ENCODE measurements at regions not wholly inside any gene's neighbourhood (a gene's known extent, or its start where the extent isn't known, plus 50 kb on each side); places are given as distances from the start of the nearest gene placed in this dataset.
"Not testable (repeated sequence)": the region's sequence is repeated elsewhere in the genome, so short reads cannot be mapped to it uniquely, and the experiment has no call there.

DNA sequence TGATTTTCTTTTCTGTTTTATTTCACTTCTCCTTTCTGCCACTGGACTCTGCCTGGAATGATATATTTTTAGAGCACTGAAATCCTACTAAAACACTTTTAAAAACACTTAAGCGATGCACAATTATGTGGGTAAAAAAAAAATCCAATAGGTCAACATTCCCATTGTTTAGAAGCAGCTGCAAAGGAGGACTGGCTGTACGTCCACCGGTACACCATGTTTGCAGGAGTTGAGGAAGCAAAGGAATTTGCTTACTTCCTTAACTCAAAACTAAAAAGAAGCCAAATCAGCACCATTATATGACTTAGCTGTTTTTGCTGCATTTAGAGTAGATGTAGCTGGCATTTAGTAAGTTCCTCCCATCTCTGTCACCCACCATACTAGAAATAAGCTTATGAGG is 186.8 kb upstream of the TMTC1 start:
- no peak for DNase-seq

DNA sequence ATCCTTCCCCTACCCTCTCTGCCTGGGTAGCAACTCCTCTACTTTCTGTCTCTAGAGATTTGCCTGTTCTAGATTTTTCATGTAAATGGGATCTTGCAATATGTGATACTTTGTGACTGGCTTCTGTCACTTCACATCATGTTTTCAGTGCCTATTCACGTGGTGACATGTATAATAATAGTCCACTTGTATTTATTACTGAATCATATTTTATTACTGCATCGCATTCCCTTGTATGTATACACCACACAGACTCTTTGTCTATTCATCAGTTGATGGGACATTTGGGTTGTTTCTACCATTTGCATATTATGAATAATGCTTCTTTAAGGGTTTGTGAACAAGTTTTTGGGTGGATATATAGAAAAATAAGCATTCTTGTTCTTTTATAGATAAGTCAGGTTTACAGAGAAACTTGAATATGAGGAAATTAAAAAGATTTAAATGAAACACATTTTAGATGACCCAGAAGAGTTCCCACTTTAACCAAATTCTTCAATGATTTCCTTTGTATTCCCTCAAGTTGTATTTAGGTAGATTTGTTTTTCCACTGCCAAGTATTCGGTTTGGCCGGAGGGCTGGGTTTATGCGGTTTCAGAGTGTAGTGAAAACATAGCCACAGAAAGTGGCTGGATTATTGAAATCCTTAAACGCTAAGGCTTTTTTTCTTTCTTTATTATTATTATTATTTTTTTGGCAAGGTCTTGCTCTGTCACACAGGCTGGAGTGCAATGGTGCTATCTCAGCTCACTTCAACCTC is 178.7 kb upstream of the TMTC1 start:
- DNase-seq, result no peak

DNA sequence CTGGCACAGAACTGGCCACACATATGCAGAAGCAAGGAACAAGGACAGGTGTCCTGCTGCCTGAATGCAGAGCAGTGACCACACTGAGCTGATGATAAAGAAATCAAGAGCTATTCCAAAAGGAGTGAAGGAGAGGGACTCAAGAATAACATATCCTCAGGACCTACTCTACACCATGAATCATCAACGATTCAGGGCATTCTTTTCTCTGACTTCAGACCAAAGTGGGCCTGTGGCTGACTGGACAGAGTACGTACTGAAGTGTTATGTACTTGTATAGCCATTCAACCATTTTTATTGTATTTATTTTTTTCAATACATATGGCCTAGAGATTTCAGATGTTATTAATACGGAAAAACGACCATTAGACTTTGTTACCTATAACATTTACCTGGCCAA is 177.5 kb upstream of the TMTC1 start:
- no peak for DNase-seq

DNA sequence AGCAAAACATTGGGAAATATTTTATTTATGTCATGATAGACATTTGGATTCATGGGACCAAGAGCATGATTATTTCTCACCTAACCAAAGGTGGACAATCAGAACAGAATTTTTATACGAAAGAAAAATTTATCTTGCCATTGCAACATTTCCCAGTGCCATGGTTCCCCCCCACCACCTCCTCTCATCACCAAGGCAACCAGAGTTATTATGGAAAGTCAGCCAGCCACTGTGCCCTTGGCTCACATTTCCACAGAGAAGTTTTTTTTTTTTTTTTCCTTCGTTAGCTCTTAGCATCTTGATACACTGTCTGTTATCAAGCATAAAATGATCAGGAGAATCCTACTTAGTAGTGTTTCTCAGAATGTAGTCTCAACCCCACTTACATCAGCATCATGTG is 176.4 kb upstream of the TMTC1 start:
- peak in 4 of 51 donors; percentile 0 to 18 (median 4) for DNase-seq

DNA sequence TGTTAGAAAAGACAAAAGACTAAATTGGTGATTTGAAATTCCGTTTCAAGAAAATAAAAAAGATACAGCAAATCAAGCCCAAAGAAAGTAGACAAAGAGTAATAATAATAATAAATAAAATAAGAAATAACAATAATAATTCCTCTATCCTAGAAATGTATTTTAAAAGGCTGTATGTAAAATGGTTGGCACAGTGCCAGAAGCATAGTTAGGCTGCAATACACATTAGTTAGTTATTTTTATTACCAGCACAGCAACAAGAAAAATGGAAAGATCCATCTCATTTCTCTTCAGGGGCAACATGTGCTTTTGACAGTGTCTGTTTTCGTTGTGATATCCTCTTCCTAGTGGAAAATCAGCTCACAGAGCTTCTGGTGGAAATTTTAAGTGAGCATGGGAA is 174.1 kb upstream of the TMTC1 start:
- no peak for DNase-seq

DNA sequence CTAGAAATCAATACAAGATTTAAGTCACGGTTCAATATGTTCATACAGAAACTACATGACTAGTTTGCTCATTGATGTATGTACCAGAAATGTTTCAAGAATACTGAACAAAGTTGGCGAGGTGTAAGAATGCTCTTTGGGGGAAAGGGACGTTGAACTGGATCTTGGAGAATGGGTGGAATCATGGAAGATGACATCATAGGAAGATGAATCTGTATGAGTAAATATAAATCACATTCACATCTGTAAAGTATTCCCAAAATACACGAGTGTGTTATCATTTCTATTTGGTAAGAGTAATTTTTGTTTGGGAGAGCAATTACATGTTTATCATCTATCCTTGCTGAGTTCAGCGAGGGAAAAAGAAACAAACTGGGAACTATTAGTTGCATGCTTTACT is 162.2 kb upstream of the TMTC1 start:
- DNase-seq, result no peak

DNA sequence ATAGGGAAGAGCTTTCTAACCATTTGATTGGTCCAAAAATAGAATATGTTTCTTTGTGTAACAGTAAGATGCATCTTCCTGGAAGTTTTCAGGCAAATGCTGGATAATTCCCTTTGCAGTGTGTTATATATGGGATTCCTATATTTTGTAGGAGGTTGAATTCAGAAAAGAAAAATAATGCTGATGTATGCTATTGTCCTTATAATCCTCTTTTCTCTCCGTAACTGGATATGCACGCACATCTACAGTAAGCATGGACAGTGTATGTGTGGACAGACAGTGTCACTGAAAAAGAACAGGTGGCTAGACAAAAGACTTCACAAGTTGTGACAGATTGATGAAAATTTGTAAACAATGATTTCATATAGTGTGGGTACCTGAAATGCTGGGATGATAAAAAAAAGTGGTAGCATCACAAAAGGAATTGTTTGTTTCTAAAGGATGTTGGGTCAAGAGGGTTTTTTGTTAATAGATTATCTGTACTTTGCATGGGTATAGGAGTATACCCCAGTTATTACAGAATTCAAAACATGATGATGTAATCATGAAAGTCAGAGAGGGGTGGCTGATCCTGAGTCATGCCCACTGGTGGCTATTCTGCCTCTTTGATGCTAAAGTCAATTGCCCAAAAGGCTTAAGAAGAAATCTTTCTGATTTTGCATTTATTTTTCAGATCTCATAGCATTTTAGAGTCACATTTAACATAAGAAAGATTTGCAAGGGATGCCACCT is 160.7 kb upstream of the TMTC1 start:
- no peak for DNase-seq

DNA sequence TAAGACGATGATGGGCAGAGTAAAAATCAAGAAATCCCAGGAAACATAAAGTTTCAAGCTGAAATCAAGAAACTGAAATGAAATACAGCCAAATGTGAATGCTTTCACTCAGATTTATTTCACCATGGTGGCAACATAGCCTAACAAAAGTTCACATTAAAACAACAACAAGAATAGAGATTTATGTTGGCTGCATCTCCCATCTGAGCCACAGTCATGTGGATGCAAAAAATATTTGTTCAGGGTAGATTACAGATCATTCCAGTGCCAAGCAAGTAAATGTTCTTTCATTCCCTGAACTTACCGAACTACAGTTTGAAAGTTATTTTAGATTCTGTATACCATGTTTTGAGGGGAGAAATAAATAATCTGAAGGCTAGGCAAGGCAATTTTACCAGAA is 159.9 kb upstream of the TMTC1 start:
- DNase-seq, result no peak

DNA sequence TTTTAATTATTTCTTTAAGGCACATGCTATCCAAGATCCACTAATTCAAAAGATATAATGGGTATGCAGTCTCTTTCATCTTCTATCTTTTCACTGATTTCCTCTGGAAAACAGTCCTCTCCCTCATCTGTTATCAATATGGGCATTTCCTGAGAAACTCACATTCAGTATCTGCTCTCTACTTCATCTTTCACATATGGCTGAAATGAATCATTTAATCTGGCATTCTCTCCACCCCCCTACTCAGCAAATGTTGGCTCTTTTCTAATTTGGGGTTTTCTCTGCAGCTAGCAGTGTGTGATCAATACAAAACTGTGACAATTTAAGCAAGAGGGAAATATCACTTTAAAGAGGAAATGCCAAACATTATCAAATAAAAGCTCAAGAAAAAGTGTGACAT is 157.1 kb upstream of the TMTC1 start:
- DNase-seq, result no peak

DNA sequence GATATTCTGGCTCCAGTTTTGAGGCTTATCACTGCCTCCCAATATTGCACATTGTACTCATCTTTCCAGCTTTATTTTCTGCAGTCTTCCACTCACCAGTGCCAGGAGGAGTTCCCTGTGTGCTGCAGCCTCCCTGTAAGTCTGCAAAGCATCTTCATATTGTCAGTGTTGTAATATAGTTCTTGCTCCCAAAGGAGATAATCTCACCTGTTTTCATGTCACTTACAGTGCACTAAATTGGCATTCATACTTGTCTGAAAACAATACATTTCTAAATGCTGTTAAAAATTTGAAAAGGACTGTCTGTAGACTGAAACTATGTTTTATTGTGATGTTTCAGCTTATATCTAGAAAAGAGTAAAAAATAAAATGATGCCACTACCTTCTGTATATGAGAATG is 146.8 kb upstream of the TMTC1 start:
- no peak for DNase-seq

DNA sequence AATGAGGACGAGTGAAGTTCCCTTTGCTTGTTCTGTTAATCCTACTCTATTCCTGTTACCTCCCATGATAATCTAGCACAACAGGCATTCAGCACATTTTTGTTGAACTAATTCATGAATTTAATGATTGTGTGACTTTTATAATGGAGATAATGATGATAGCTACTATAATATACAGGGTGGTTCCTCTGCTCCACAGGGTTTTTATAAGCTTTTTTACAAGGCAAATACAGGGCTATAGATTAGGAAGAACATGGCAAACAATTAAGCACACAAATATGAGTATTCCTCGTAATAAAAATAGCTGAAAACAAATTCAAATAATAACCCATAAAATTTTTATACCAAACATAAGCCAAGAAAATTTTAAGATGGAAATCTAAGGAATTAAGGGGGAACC is 145.6 kb upstream of the TMTC1 start:
- DNase-seq, result no peak

DNA sequence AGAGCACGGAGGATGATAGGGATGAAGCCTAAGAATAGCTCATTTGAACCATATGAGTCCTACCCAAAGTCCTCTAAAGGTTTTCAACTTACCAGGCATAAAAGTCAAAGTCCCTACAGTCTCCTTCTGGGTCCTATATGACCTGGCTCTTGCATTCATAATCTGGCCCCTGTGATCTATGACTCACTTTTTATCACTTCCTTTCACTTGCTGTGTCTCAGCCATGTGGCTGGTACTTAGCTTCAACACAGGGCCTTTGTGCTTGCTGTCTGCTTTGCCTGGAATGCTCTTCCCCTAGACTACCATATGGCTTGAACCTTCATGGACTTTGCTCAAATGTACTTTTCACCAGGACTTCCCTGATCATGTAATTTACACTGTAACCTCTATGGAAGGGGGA is 137.6 kb upstream of the TMTC1 start:
- DNase-seq, result no peak

DNA sequence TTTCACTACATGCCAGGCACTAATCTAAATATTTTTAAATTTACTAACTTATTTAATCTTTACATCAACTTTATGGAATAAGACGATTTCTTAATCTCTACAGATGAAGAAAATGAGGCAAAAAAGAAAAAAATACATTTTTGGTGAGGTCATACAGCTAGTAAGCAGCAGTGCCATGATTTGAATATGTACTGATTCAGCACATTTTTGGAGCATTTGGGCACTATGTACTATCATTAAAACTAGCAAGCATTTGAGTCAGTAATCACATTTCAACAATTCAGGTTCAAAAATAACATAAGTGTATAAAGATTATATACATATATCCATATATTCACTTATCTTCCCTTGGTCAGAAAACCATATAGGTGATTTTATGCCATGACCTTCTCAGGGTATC is 124.4 kb upstream of the TMTC1 start:
- DNase-seq, result no peak

DNA sequence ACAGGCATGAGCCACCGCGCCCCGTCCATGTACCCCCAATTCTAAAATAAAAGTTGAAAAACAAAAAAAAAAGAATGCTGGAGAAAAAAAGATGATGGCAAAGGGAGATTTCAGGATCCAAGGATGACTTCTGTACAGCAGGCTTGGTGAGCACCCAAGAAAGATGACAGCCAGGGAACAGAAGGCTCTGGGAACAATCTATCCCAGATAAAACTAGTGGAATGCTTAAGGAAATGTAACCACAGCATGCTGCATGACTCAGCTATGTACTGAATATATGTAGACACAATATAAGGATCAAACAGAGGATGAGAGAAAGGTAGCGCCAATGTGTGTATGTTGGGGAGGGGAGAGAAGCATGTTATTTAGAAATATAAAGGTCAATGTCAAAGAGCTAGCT is 123.7 kb upstream of the TMTC1 start:
- DNase-seq, result no peak

DNA sequence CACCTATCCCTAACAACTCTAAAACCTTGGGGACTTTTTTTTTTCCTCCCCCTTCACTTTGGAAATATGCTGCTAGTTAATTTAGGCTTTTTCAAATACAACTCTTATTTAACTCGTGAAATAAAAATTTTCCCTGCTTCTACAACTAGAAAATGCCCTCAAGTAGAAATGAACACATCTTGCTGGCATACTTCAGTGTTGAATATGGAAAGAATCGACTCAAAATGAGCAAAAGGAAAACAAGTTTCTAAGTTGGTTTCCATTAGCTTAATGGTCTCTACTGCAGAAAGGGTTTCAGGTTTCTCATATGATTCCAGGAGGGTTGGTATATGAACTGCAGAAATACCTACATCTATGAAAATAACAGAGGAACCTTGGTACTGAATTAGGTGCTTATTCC is 118.3 kb upstream of the TMTC1 start:
- DNase-seq, result no peak

DNA sequence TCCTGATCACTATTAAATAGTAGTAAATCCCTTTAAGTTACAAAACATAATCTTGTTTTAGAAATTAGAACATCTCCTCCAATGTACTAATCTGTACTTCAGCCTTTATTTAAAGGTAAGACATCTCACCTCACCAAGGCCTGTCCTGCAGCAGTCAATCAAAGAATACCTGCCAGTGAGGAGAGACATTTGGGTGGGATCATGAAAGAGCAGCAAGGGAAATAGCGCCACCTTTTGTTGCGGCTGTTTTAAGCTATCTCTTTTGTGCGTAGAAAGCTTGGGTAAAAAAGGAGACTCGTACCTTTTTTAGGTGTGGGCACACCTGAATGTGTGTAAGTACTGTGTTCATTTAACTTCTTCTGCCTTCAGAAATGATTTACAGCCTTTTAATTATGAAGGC is 117.8 kb upstream of the TMTC1 start:
- no peak for DNase-seq

DNA sequence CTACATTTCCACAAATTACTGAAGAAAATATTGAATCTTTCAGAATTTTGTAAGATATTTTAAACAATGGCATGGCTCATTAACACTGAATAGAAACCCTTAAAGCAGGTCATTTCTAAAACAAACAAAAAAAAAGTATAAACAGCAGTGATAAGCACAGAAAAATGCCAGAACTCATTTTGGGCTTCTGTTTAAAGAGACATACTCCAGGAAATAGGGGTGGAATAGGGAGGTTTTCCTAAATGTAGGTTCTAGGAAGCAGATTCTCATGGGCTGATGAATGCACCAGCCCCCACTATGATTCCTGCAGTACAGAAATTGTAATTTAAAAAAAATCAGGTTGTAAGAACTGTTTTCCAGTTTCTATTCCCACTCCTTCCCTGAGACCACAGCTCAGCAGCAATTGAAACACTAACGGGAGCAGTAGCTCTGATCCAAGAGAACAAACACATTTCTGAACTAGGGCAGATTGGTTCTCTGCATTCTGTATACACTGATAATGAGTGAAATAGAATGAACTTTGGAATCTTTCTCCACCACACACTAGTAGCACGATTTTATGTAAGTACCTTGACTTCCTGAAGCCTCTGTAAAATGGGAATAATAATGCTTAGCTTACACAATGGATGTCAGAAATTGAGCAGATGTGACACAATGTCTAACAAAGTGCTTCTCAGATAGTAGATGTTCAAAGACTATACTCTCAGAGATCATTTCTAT is 115.6 kb upstream of the TMTC1 start:
- DNase-seq, result no peak

DNA sequence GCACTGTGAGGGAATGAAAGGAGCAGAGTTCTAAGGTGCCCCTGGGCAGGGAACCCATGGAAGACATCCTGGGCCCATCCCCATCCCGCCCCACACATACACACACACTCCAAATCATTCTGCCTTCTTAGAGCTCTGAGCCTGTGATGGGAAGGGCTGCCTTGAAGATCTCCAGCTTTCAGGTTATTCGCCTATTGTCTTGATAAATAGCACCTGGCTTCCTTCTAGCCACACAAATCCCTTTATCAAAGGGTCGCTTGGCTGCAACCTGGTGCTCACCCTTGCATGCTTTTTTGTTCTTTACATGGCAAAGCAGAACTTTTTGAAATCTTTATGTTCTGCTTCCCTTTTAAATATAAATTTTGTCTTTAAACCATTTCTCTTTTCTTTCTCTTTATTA is 112.2 kb upstream of the TMTC1 start:
- DNase-seq, result no peak

DNA sequence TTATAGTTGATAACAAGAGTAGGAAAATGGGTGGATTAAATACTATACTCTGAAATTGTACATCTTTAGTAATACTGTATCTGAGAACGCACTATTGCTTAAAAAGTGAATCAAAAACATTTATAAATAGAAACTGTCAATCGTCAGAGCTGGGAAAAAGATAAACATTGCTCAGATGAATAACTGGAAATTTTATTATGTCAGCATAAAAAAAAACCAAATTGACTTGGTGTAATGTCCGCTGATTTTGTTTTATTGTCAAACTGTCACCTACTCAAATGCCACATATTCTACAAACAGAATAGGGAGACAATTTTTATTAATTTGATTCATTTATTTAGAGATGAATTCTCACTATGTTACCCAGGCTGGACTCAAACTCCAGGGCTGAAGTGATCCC is 109.3 kb upstream of the TMTC1 start:
- DNase-seq, result no peak

DNA sequence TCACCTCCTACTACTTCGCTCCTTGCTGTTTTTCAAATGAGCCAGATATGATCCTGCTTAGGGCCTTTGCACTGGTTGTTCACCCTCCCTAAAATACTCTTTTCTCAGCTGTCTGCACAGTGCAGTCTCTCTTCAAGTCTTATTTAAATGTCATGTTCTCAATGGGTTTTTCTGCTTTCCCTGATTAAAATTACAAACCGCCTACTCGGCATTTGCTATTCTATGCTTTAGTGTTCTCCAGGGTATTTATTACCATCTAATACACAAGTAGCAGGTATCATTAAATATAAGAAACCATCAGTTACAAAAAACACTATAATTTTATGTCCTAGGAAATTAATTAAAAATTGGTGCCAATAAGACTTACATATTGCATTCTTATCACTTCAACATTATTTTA is 108.0 kb upstream of the TMTC1 start:
- no peak for DNase-seq

DNA sequence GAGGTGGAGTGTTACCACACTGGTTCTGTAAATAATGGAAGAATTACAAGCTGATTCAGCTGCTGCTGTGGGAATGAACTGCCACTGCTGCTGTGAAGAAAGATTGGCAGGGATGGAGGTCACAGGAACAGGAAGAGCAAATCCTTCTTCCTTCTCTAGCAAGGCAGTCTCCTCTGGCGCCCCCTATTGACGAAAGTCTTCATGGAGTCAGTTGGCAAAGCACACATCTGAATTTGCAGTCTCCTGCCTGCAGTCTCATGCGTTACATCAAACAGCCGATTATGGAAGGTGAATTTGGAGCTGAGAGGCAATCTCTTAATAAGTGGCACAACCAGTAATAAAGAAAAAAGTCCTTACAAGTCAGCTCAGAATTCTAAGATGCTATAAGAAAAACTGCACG is 106.0 kb upstream of the TMTC1 start:
- peak in 23 of 51 donors; percentile 0 to 48 (median 8) for DNase-seq

DNA sequence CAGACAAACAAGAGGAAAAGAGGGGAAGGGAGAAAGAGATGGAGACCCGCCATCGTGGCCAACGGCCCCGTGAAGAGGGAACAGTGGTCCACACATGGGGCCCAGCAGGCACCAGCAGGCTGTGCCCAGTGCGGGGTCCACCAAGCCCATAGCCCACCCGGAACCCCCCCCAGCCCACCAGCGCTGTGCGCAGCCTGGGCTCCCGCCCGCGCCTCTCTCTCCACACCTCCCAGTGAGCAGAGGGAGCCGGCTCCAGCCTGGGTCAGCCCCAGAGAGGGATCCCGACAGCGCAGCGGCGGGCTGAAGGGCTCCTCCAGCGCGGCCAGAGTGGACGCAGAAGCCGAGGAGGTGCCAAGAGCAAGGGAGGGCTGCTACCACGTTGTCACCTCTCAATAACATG is 105.0 kb upstream of the TMTC1 start:
- DNase-seq, result no peak

DNA sequence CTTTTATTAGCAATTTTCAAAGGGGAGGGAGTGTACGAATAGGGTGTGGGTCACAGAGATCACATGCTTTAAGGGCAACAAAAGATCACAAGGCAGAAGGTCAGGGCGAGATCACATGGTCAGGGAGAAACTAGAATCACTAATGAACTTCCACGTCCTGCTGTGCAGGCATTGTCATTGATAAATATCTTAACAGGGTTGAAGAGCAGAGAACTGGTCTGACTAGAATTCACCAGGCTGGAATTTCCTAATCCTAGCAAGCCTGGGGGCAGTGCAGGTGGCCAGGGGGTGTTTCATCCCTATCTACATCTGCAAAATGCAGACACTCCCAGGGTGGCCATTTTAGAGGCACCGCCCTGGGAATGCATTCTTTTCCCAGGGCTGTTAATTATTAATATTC is 101.2 kb upstream of the TMTC1 start:
- not testable (repeated sequence) for DNase-seq
